ENCODE measurements at regions not wholly inside any gene's neighbourhood (a gene's known extent, or its start where the extent isn't known, plus 50 kb on each side); places are given as distances from the start of the nearest gene placed in this dataset.

GRCh38 chr19:31718898-31719297 lies 369.7 kb upstream of the TSHZ3 start:
- Mint-ChIP-seq H3K36me3 (no peaks in the 10 kb centered on the region), H3K4me3 (no peak overlapping the region), H3K27me3 (no peaks in the 10 kb centered on the region), H3K9me3 (no peaks in the 10 kb centered on the region), H3K27ac (no peak overlapping the region), H3K4me1 (no peaks in the 10 kb centered on the region)

- H3K4me1 Mint-ChIP-seq = no peaks in the 10 kb centered on the region
- H3K27ac Mint-ChIP-seq = no peak overlapping the region
- H3K9me3 Mint-ChIP-seq = no peaks in the 10 kb centered on the region
- H3K27me3 Mint-ChIP-seq = no peaks in the 10 kb centered on the region
- H3K36me3 Mint-ChIP-seq = no peaks in the 10 kb centered on the region
- H3K4me3 Mint-ChIP-seq = no peak overlapping the region
Measured at GRCh38 chr19:31723101-31723500, 373.9 kb upstream of the TSHZ3 start.

GRCh38 chr19:31725051-31725450 lies 375.8 kb upstream of the TSHZ3 start:
- Mint-ChIP-seq H3K36me3 (no peaks in the 10 kb centered on the region), H3K9me3 (no peaks in the 10 kb centered on the region), H3K27ac (no peak overlapping the region), H3K4me3 (no peak overlapping the region), H3K27me3 (no peaks in the 10 kb centered on the region), H3K4me1 (no peaks in the 10 kb centered on the region)

GRCh38 chr19:31727536-31727935 lies 378.3 kb upstream of the TSHZ3 start:
- H3K4me1 Mint-ChIP-seq = no peaks in the 10 kb centered on the region
- no peaks in the 10 kb centered on the region for H3K9me3 Mint-ChIP-seq
- no peaks in the 10 kb centered on the region for H3K36me3 Mint-ChIP-seq
- no peaks in the 10 kb centered on the region for H3K27me3 Mint-ChIP-seq
- H3K4me3 Mint-ChIP-seq = no peak overlapping the region
- H3K27ac Mint-ChIP-seq = no peak overlapping the region

- no peaks in the 10 kb centered on the region for H3K4me1 Mint-ChIP-seq
- no peak overlapping the region for H3K4me3 Mint-ChIP-seq
- no peaks in the 10 kb centered on the region for H3K36me3 Mint-ChIP-seq
- H3K27me3 Mint-ChIP-seq = no peaks in the 10 kb centered on the region
- H3K27ac Mint-ChIP-seq = no peak overlapping the region
- no peaks in the 10 kb centered on the region for H3K9me3 Mint-ChIP-seq
Measured at GRCh38 chr19:31730270-31730669, 381.0 kb upstream of the TSHZ3 start.

GRCh38 chr19:31733591-31733990 lies 384.4 kb upstream of the TSHZ3 start:
- no peaks in the 10 kb centered on the region for H3K9me3 Mint-ChIP-seq
- H3K27me3 Mint-ChIP-seq = peaks cover 2% of the 10 kb centered on the region
- H3K27ac Mint-ChIP-seq = no peak overlapping the region
- no peaks in the 10 kb centered on the region for H3K36me3 Mint-ChIP-seq
- no peak overlapping the region for H3K4me3 Mint-ChIP-seq
- no peaks in the 10 kb centered on the region for H3K4me1 Mint-ChIP-seq

- Mint-ChIP-seq H3K27me3 (peaks cover 2% of the 10 kb centered on the region), H3K4me1 (no peaks in the 10 kb centered on the region), H3K27ac (no peak overlapping the region), H3K36me3 (no peaks in the 10 kb centered on the region), H3K4me3 (no peak overlapping the region), H3K9me3 (no peaks in the 10 kb centered on the region)
Measured at GRCh38 chr19:31742249-31742648, 393.0 kb upstream of the TSHZ3 start.

- H3K4me1 Mint-ChIP-seq = no peaks in the 10 kb centered on the region
- H3K36me3 Mint-ChIP-seq = no peaks in the 10 kb centered on the region
- H3K4me3 Mint-ChIP-seq = no peak overlapping the region
- H3K27me3 Mint-ChIP-seq = no peaks in the 10 kb centered on the region
- H3K27ac Mint-ChIP-seq = no peak overlapping the region
- H3K9me3 Mint-ChIP-seq = no peaks in the 10 kb centered on the region
Measured at GRCh38 chr19:31745731-31746130, 396.5 kb upstream of the TSHZ3 start.

GRCh38 chr19:31749231-31749630 lies 400.0 kb upstream of the TSHZ3 start:
- no peaks in the 10 kb centered on the region for H3K4me1 Mint-ChIP-seq
- peaks cover 2% of the 10 kb centered on the region for H3K27me3 Mint-ChIP-seq
- no peak overlapping the region for H3K4me3 Mint-ChIP-seq
- H3K9me3 Mint-ChIP-seq = no peaks in the 10 kb centered on the region
- H3K36me3 Mint-ChIP-seq = no peaks in the 10 kb centered on the region
- H3K27ac Mint-ChIP-seq = no peak overlapping the region

GRCh38 chr19:31759359-31759758 lies 410.1 kb upstream of the TSHZ3 start:
- no peaks in the 10 kb centered on the region for H3K27me3 Mint-ChIP-seq
- H3K4me3 Mint-ChIP-seq = no peak overlapping the region
- no peaks in the 10 kb centered on the region for H3K36me3 Mint-ChIP-seq
- H3K9me3 Mint-ChIP-seq = peaks cover 9% of the 10 kb centered on the region
- no peaks in the 10 kb centered on the region for H3K4me1 Mint-ChIP-seq
- H3K27ac Mint-ChIP-seq = no peak overlapping the region

- no peaks in the 10 kb centered on the region for H3K27me3 Mint-ChIP-seq
- H3K27ac Mint-ChIP-seq = no peak overlapping the region
- H3K36me3 Mint-ChIP-seq = no peaks in the 10 kb centered on the region
- no peak overlapping the region for H3K4me3 Mint-ChIP-seq
- peaks cover 13% of the 10 kb centered on the region for H3K9me3 Mint-ChIP-seq
- H3K4me1 Mint-ChIP-seq = no peaks in the 10 kb centered on the region
Measured at GRCh38 chr19:31761281-31761913, 412.2 kb upstream of the TSHZ3 start.

GRCh38 chr19:31770223-31770622 lies 421.0 kb upstream of the TSHZ3 start:
- Mint-ChIP-seq H3K36me3 (no peaks in the 10 kb centered on the region), H3K27me3 (no peaks in the 10 kb centered on the region), H3K4me3 (no peak overlapping the region), H3K27ac (no peak overlapping the region), H3K4me1 (no peaks in the 10 kb centered on the region), H3K9me3 (peaks cover 12% of the 10 kb centered on the region)

- H3K4me1 Mint-ChIP-seq = no peaks in the 10 kb centered on the region
- H3K4me3 Mint-ChIP-seq = no peak overlapping the region
- no peaks in the 10 kb centered on the region for H3K9me3 Mint-ChIP-seq
- no peak overlapping the region for H3K27ac Mint-ChIP-seq
- H3K36me3 Mint-ChIP-seq = no peaks in the 10 kb centered on the region
- no peaks in the 10 kb centered on the region for H3K27me3 Mint-ChIP-seq
Measured at GRCh38 chr19:31772915-31773314, 423.7 kb upstream of the TSHZ3 start.

- Mint-ChIP-seq H3K27ac (no peak overlapping the region), H3K4me3 (no peak overlapping the region), H3K27me3 (no peaks in the 10 kb centered on the region), H3K4me1 (no peaks in the 10 kb centered on the region), H3K9me3 (no peaks in the 10 kb centered on the region), H3K36me3 (no peaks in the 10 kb centered on the region)
Measured at GRCh38 chr19:31781542-31781941, 432.3 kb upstream of the TSHZ3 start.

- no peak overlapping the region for H3K4me3 Mint-ChIP-seq
- no peak overlapping the region for H3K27ac Mint-ChIP-seq
- no peaks in the 10 kb centered on the region for H3K4me1 Mint-ChIP-seq
- no peaks in the 10 kb centered on the region for H3K36me3 Mint-ChIP-seq
- peaks cover 7% of the 10 kb centered on the region for H3K9me3 Mint-ChIP-seq
- H3K27me3 Mint-ChIP-seq = peaks cover 6% of the 10 kb centered on the region
Measured at GRCh38 chr19:31783592-31783991, 434.4 kb upstream of the TSHZ3 start.

- peaks cover 8% of the 10 kb centered on the region for H3K27me3 Mint-ChIP-seq
- no peaks in the 10 kb centered on the region for H3K36me3 Mint-ChIP-seq
- no peak overlapping the region for H3K27ac Mint-ChIP-seq
- H3K9me3 Mint-ChIP-seq = peaks cover 16% of the 10 kb centered on the region
- no peak overlapping the region for H3K4me3 Mint-ChIP-seq
- H3K4me1 Mint-ChIP-seq = no peaks in the 10 kb centered on the region
Measured at GRCh38 chr19:31784671-31785101, 435.4 kb upstream of the TSHZ3 start.

GRCh38 chr19:31801611-31802010 lies 452.4 kb upstream of the TSHZ3 start:
- no peak overlapping the region for H3K4me3 Mint-ChIP-seq
- H3K27me3 Mint-ChIP-seq = peaks cover 5% of the 10 kb centered on the region
- H3K36me3 Mint-ChIP-seq = no peaks in the 10 kb centered on the region
- peaks cover 5% of the 10 kb centered on the region for H3K9me3 Mint-ChIP-seq
- no peaks in the 10 kb centered on the region for H3K4me1 Mint-ChIP-seq
- no peak overlapping the region for H3K27ac Mint-ChIP-seq
